GM10248 (cell line): ENCODE measurements at regions not wholly inside any gene's neighbourhood (a gene's known extent, or its start where the extent isn't known, plus 50 kb on each side); places are given as distances from the start of the nearest gene placed in this dataset.

Experiments used
- CTCF ChIA-PET: fragments of 300-600 bp; sonication (Branson Sonifier 250); formaldehyde crosslinking; extraction: SDS; loops from one replicate; lab custom pipeline; 2021; ENCODE audit warnings: antibody characterized with exemption; lab: Yijun Ruan, JAX
- POLR2A ChIA-PET: fragments of 350-650 bp; sonication (Branson Sonifier 250); formaldehyde crosslinking; extraction: SDS; loops from one replicate; lab custom pipeline; 2020; ENCODE audit warnings: antibody characterized with exemption; lab: Yijun Ruan, JAX
- DNase-seq: peaks from one replicate; pipeline ENCODE4 v3.0.0; 2012; ENCODE audit errors: extremely low spot score
- CTCF ChIP-seq: IDR thresholded peaks from 2 replicates; pipeline ENCODE4 v1.5.1; 2012; ENCODE audit warnings: mild to moderate bottlenecking, low read depth; ENCODE audit errors: extremely low read depth, missing control alignments, control extremely low read depth

GRCh38 chr2:12168354-12168753 lies 421.9 kb downstream of the LPIN1 start:
- no peak for DNase-seq
- ChIA-PET POLR2A (no interaction called here), CTCF (interaction anchor here (1.1 to 1.3 kb wide), 7 partner anchors 11 to 548 kb away, joined by 3 to 4 read pairs (median 3); partner anchors contain the start of gene TRIB2)
- no peak for TF ChIP-seq CTCF

GRCh38 chr2:12168791-12169388 lies 422.5 kb downstream of the LPIN1 start:
- DNase-seq, result no peak
- ChIA-PET POLR2A (no interaction called here), CTCF (interaction anchor here (1.1 to 1.3 kb wide), 6 partner anchors 11 to 548 kb away, joined by 3 to 4 read pairs (median 3); partner anchors contain the start of gene TRIB2)
- no peak for TF ChIP-seq CTCF

GRCh38 chr2:12169721-12170120 lies 423.3 kb downstream of the LPIN1 start:
- no peak for TF ChIP-seq CTCF
- ChIA-PET POLR2A (no interaction called here), CTCF (interaction anchor here (1.1 kb wide), 1 partner anchor 26 kb away, joined by 3 read pairs; no protein-coding TSS in a partner anchor)
- no peak for DNase-seq

- no peak for DNase-seq
- ChIA-PET CTCF (no interaction called here), POLR2A (no interaction called here)
- no peak for TF ChIP-seq CTCF
Observed at GRCh38 chr2:12170121-12170520, 423.7 kb downstream of the LPIN1 start.

GRCh38 chr2:12173271-12173942 lies 427.0 kb downstream of the LPIN1 start:
- ChIA-PET POLR2A (no interaction called here), CTCF (no interaction called here)
- DNase-seq, result no peak
- no peak for TF ChIP-seq CTCF

- no peak for DNase-seq
- ChIA-PET POLR2A (no interaction called here), CTCF (no interaction called here)
- no peak for TF ChIP-seq CTCF
Observed at GRCh38 chr2:12173943-12174340, 427.5 kb downstream of the LPIN1 start.
